GM23248 (cell line): ENCODE measurements at regions not wholly inside any gene's neighbourhood (a gene's known extent, or its start where the extent isn't known, plus 50 kb on each side); places are given as distances from the start of the nearest gene placed in this dataset.

Experiments
- EZH2 ChIP-seq: fragments of 200-600 bp; sonication (generic); IDR thresholded peaks from 2 replicates; pipeline ENCODE4 v1.6.1; 2018; ENCODE audit warnings: antibody characterized with exemption, mild to moderate bottlenecking; ENCODE audit not compliant: insufficient read depth, poor library complexity, severe bottlenecking
- EZH2phosphoT487 ChIP-seq: fragments of 200-600 bp; sonication (generic); IDR thresholded peaks from 2 replicates; pipeline ENCODE4 v1.6.1; 2018; ENCODE audit warnings: antibody characterized with exemption, moderate library complexity, mild to moderate bottlenecking, low read depth; ENCODE audit not compliant: insufficient read depth

DNA sequence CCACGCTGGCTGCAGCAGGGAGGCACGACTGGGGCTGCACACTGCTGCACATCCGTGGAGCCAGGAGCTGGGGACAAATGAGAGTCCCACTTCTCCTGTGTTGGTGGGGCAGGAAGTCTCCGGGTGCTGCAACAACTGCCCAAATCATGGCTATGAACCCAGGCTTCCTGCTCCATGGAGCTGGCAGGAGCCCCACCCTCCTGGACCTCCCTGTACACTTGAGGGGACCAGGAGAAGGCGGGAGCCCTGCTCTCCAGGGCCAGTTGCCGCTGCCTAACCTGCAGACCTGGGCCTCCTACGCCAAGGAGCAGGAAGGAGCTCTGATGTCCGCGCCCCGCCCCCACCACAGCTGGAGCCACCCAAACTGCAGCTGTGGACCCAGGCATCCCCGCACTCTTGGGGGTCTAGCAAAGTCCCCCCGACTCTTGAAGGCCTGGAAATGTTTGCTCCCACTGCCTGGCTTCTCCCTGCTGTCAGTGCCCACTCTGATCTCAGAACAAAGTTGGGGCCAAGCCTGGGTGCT, 752.1 kb upstream of the PCDH20 start:
- no peak for TF ChIP-seq EZH2
- no peak for TF ChIP-seq EZH2phosphoT487
